ENCODE measurements at regions not wholly inside any gene's neighbourhood (a gene's known extent, or its start where the extent isn't known, plus 50 kb on each side); places are given as distances from the start of the nearest gene placed in this dataset.
"Not testable (repeated sequence)": the region's sequence is repeated elsewhere in the genome, so short reads cannot be mapped to it uniquely, and the experiment has no call there.

- FAIRE-seq (no peak), DNase-seq (ENCODE audit: extremely low spot score, insufficient read length, low read depth) (no peak)
Measured at GRCh38 chr20:12063106-12063684, 145.5 kb downstream of the BTBD3 start.

- FAIRE-seq: no peak
- no peak for DNase-seq (ENCODE audit: extremely low spot score, insufficient read length, low read depth)
Measured at GRCh38 chr20:12064540-12064939, 146.8 kb downstream of the BTBD3 start.

DNA sequence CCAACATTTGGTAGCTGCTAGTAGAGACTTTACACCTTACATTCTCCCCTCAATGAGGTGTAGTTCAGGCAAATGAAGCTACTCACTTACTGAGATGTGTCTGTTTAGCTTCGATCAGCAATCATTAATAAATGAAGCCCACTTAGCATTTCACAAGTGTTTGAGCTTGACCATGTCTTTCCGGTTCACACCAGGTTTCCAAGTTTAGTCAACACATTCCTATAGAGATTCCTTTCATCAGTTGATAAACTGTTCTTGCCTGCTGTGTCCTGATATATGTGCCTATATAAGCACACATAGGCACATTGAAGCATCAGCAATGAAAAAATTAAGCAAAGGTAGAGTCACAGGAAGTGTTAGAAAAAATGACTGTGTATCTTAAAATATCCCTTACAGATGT lies 150.0 kb downstream of the BTBD3 start:
- DNase-seq (ENCODE audit: extremely low spot score, insufficient read length, low read depth): no peak
- no peak for FAIRE-seq

GRCh38 chr20:12068121-12068520 lies 150.4 kb downstream of the BTBD3 start:
- DNase-seq (ENCODE audit: extremely low spot score, insufficient read length, low read depth) (no peak), FAIRE-seq (no peak)

- DNase-seq (ENCODE audit: extremely low spot score, insufficient read length, low read depth) (no peak), FAIRE-seq (no peak)
Measured at GRCh38 chr20:12069181-12069580, 151.5 kb downstream of the BTBD3 start.

- no peak for DNase-seq (ENCODE audit: extremely low spot score, insufficient read length, low read depth)
- FAIRE-seq: no peak
Measured at GRCh38 chr20:12072221-12072953, 154.7 kb downstream of the BTBD3 start.

DNA sequence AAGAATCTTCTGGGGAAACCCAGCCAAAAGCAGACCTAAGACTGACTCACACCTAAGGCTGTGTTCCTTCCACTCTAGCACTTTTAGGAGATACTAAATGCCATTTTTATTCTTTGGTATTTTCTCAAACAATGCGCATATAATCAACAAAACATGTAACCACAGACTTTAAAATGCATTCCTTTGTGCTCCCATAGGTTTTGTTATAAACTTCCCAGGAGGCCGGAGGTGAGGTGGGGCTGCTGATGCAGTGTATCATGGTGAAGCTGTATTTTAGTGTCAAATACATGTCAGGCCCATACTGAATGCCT lies 155.2 kb downstream of the BTBD3 start:
- FAIRE-seq (no peak), DNase-seq (ENCODE audit: extremely low spot score, insufficient read length, low read depth) (no peak)

- FAIRE-seq: no peak
Measured at GRCh38 chr20:12074111-12074655, 156.5 kb downstream of the BTBD3 start.

GRCh38 chr20:12076200-12076599 lies 158.5 kb downstream of the BTBD3 start:
- no peak for DNase-seq (ENCODE audit: extremely low spot score, insufficient read length, low read depth)
- no peak for FAIRE-seq

More at GRCh38 chr20:12074111-12074655, 156.5 kb downstream of the BTBD3 start:
- DNase-seq (ENCODE audit: extremely low spot score, insufficient read length, low read depth): no peak

DNA sequence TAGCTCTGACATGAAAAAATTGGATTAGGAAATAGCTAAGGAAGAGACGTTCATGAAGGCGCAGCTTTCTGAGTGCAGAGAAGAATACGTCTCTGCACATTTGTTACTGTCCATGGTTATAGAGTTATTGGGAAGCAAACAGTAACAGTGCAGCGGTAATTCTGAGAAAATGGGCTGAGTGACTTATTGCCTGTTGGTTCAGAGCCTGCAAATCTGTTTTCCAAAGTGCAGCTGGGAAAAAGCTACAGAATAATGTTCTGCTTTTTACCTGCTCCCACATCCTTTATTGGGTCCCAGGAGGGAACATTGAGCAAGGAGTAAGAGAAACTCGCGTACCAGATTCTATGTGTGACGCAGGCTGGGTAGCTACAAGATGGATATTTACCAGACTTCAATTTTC lies 160.2 kb downstream of the BTBD3 start:
- FAIRE-seq (no peak), DNase-seq (ENCODE audit: extremely low spot score, insufficient read length, low read depth) (no peak)

DNA sequence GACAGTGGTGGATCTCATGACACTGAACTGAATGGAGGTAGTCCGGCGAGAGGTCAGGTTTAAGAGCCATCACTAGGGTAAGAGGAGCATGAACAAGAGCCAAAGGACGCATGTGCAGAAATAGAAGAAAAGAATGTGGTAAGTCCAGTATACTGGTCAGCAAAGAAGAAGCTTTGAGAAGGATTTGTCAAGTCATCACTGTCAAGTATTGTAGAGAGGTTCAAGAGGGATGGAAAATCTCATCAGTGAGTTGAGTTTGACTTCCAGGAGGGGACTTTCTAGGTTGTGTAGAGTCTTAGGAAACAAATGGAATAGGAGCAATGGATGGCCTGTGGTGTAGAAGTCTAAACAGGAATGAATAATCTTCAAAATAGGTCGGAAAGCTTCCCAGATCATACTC lies 161.8 kb downstream of the BTBD3 start:
- DNase-seq (ENCODE audit: extremely low spot score, insufficient read length, low read depth) (no peak), FAIRE-seq (no peak)

DNA sequence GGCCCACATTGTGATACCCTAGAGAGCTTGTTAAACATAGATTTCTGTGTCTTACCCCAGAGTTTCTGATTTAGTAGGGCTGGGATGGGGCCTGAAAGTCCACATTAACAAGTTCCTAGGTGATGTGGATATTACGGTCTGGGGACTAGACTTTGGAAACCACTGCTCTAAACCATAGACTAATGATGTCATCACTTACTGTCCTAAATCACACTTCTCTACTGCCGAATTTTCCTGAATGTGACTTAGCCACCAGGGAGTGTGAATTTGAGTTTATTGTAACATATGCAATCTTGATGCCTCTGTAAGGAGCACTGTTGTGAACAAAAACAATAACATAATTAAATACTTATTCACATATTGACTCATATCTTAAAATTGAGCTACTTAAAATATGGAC lies 165.6 kb downstream of the BTBD3 start:
- FAIRE-seq (no peak), DNase-seq (ENCODE audit: extremely low spot score, insufficient read length, low read depth) (no peak)

DNA sequence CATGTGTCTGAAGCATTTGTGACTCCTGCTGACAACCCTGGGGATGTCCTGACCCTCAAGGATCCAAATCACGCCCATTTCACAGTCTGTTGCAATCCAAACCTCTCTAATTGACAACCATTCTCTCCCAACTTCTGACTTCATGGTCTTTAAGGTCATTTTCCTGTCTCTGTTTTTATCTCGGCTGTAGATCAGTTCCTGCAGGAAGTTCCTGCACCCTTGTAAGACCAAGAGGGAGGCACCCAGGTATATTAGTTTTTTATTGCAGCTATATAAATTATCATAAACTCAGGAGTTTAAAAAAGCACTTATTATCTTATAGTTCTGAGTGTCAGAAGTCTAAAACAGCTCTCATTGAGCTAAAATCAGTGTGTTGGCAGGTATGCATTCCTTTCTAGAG lies 166.8 kb downstream of the BTBD3 start:
- FAIRE-seq: no peak
- no peak for DNase-seq (ENCODE audit: extremely low spot score, insufficient read length, low read depth)

GRCh38 chr20:12086359-12086758 lies 168.7 kb downstream of the BTBD3 start:
- DNase-seq (ENCODE audit: extremely low spot score, insufficient read length, low read depth) (no peak), FAIRE-seq (no peak)

- DNase-seq (ENCODE audit: extremely low spot score, insufficient read length, low read depth) (no peak), FAIRE-seq (no peak)
Measured at GRCh38 chr20:12090920-12091319, 173.2 kb downstream of the BTBD3 start.

- no peak for FAIRE-seq
- DNase-seq (ENCODE audit: extremely low spot score, insufficient read length, low read depth): no peak
Measured at GRCh38 chr20:12093057-12093796, 175.5 kb downstream of the BTBD3 start.

DNA sequence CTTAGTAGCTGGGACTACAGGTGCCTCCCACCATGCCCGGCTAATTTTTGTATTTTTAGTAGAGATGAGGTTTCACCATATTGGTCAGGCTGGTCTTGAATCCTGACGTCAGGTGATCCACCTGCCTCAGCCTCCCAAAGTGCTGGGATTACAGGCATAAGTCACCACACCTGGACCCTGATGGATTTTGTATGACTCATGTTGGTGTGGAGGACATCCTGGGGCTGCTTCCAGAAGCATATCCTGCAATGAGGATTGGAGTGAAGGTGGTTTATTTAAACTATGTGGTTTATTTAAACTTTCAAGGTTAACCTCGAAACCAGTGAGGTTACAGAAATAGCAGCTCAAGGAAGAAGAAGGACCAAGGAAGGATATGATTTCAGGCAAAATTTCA lies 176.1 kb downstream of the BTBD3 start:
- not testable (repeated sequence) for FAIRE-seq; DNase-seq (ENCODE audit: extremely low spot score, insufficient read length, low read depth)

DNA sequence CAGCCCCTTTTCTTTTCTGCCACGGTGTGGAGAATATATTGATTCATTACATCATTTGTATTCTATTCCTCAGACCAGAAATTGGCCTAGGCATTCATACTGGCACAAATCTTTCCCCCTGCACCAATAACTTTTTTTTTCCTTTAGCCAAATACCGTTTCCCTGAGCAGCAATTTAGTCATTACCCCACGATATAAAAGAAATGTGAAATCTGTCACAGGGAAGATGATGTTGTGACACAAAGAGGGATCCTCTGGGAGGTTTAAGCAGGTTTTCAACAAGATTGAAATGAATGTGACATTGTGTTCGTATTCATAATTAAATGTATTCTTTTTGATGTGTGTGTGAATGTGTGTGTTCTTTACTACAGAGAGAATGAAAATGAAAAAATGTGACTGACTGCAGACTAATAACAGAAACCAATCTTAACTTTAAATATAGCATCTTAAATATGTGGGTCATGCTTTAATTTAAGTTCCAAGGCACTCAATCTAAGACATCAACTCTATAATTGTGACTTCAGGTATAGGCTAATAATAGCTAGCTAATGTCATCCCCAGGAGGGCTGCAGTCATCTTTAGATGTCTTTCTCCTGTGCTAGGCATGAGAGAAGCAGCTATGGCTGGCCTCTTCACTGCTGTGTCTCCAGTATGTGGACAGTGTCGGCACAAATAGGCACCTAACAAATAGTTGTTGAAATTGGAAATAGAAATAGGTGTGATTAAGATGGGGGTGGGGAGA lies 177.7 kb downstream of the BTBD3 start:
- no peak for FAIRE-seq

GRCh38 chr20:12098421-12098820 lies 180.7 kb downstream of the BTBD3 start:
- FAIRE-seq: no peak
- no peak for DNase-seq (ENCODE audit: extremely low spot score, insufficient read length, low read depth)

More for the DNA sequence above, 177.7 kb downstream of the BTBD3 start:
- DNase-seq (ENCODE audit: extremely low spot score, insufficient read length, low read depth): no peak

DNA sequence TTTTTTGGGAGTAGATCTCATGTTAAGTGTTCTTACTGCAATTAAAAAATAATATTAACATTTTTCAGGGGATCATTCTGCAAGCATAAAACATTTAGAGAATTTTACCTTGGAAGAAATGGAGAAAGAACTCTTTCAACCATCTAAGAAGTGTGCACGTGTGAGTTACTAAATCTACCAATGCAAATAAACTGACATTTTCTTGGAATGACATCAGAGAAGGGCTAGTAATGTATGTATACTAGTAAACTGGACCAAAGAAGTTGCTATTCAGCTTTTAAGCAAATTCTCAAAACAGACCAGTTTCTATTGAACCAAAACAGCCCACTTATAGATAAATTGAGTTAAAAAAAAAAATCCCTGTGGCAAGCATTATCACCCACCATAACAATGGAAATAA lies 191.2 kb downstream of the BTBD3 start:
- DNase-seq (ENCODE audit: extremely low spot score, insufficient read length, low read depth) (no peak), FAIRE-seq (no peak)
